GM21786 (cell line): ENCODE measurements at regions not wholly inside any gene's neighbourhood (a gene's known extent, or its start where the extent isn't known, plus 50 kb on each side); places are given as distances from the start of the nearest gene placed in this dataset.

Source experiments
- ATAC-seq: cut with Tn5 transposase; IDR thresholded peaks from one replicate; pipeline ENCODE4 v1.9.1; 2021; ENCODE audit not compliant: unreplicated experiment

GRCh38 chr11:33646629-33647028 lies 54.0 kb downstream of the C11orf91 start:
- ATAC-seq = no peak

GRCh38 chr11:33646168-33646567 lies 54.5 kb downstream of the C11orf91 start:
- no peak for ATAC-seq

GRCh38 chr11:33645686-33646085 lies 54.9 kb downstream of the C11orf91 start:
- no peak for ATAC-seq

DNA sequence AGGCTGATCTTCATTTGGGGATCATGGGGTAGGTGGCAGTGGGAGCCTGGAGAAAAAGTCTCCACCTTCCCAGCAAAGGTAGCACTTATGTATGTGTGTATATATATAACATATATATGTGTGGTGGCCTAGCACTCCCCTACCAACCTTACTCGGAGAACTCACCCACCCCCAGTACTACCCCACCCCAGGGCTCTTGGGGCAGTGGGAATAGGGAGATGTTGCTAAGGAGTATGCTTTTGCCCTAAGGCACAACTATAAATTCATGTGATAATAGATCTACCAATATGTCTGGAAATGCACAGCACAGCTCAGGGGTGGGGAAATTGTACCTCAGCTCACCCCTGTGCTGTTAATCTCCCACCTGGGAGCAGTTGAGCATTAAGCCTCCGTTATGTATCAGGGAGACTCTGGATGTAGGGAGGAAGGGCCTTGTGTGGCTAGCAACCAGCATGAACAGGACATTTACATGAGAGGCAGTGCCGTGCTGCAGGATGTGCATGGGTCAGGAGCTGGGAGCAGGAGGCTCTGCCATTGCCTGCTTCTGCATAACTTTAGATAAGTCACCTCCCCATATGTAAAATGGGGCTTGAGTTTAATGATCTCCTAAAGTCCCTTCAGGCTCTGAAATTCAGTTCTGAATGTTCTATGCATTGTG lies 57.3 kb downstream of the C11orf91 start:
- no peak for ATAC-seq

DNA sequence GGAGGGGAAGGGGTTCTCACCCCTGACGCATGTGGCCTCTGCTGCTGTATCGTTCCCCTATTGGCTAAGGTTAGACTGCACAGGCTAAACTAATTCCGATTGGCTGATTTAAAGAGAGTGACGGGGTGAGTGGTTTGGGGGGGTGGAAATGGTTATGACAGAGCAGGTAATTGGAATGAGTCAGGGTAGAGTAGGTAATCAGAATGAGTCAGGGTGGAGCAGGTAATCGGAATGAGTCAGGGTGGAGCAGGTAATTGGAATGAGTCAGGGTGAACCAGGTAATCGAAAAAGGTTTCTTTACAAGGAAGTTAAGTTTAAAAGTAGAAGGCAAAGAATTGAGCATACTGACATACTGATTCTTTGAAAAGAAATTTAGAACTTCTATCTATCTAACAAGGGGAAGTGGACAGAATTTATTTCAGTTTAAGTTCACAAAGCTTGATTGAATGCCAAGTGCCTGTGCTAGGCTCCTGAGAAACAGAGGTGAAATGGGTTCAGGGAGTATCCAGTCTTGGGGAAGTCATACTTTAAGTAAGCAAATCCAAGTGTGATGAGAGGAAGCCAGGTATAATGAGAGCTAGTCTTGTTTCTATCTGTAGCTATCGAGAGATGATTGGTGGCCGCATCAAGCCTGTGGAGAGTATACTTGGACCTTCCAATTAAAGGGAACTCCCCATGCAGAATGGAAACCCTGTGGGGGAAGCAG lies 58.0 kb downstream of the C11orf91 start:
- ATAC-seq = no peak

DNA sequence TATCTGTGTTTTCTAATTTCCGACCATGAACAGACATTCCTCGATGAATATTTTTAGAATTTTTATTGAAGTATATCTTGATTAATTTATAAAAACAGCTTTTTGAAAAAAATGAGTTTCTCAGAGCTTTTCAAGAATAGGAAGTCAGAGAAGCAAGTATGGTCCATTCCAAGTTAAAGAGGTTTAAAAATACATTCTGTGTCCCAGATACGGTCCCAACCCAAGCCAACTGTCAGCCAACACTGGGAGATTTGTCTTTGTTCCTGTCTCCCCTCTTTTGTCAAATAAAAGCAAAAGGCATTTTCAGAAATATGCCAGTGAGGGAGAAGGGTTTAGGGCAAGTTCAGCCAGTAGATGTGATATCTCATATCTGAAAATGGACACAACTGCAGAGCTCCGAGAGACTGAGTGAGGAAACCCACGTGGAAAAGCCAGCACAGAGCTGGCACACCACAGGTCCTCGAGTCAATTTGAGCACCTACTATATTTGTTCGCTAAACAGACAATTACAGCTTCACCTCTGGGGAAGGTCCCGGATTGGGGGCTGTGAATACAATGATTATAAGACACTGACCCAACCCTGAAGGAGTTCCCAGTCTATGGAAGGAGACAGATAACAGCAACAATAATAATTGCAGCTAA lies 59.8 kb downstream of the C11orf91 start:
- no peak for ATAC-seq

GRCh38 chr11:33638608-33639007 lies 62.0 kb downstream of the C11orf91 start:
- no peak for ATAC-seq

- ATAC-seq = no peak
Measured at GRCh38 chr11:33636104-33636503, 64.5 kb downstream of the C11orf91 start.

GRCh38 chr11:33635161-33635560 lies 65.5 kb downstream of the C11orf91 start:
- ATAC-seq = no peak

- no peak for ATAC-seq
Measured at GRCh38 chr11:33634291-33634834, 66.3 kb downstream of the C11orf91 start.

DNA sequence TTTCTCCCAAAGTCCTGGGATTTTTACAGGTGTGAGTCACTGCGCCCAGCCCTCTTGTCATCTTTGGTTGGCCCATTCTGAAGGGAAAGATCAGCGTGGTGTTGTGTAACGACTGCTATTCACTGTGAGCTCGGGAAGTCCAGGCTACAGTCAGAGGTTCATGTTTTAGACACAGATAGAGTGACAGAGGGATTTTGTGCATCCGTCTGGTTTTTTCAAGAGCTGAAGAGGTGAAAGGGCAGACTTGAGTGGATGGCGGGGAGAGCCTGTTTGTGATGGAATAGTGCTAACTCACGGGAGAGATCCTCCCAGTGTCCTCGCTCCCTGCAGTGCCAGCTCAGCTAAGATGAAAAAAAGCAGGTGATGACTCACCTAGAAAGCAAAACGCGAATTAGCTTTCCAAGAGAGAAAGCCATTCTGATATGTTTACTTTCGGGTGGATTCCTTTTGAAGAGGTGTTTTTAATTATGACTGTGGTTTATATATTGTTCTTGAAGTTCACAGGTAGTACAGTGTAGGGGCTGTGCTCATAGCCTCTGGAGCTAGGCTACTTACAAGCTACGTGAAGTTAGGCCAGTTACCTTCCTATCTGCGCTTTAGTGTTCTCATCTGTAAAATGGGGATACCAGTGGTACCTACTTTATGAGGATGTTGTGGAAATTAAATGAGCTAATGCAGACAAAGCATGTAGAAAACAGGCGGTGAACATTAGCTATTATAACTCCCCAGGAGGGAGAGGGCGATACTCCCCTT lies 67.2 kb downstream of the C11orf91 start:
- no peak for ATAC-seq

GRCh38 chr11:33631749-33632091 lies 68.9 kb downstream of the C11orf91 start:
- no peak for ATAC-seq

DNA sequence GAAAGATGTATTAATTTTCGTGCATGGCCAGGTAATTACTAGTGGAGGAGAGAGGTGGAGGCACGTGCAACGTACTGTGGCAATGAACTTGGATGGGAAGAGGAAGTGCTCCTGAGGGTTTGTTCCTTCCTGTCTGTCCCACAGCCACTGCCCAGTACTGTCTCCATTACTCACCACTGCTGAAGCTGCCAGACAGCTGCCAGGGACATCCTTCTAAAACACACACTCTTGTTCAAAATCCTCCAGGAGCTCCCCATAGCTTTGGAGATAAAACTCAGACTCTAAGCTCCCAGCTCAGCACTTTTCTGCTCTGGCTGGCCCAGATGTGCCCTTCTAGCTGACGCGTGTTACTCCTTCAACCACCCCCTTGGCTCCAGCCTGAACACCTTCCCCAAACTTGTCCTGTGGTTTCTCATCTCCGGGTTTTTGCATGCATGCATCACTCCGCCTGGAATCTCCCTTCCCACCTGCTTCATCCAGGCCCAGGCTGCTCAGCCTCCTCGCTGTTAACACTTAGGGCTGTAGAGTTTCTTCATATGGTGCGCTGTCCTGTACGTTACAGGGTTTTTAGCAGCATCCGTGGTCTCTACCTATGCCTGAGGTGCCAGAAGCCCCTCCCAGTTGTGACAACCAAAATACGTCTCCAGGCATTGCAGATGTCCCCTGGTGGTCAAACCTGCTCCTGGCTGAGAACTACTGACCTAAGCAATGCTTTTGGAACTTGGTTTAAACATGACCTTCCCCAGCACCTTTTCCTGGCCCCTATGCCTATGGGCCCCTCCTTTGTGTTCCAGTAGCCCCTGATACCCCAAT lies 69.5 kb downstream of the C11orf91 start:
- no peak for ATAC-seq

DNA sequence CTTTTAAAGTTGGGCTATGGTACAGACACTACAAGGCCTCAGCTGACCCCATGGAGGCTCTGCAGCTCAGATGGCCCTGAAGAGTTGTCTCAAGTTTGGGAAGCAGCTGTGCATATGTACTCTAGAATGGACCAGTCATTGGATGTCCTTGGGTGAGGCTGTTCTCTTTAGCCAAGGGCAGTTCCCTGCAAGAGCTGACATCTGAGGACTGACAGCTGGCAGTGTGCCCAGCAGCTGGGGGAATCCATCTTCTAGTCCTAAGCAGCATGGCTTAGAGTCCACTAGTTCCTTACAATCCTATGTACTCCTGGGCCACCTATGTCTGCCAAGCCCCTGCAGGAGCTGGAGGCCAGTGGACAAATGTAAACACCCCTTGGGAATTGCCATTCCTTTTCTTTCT lies 76.5 kb downstream of the C11orf91 start:
- ATAC-seq = no peak

DNA sequence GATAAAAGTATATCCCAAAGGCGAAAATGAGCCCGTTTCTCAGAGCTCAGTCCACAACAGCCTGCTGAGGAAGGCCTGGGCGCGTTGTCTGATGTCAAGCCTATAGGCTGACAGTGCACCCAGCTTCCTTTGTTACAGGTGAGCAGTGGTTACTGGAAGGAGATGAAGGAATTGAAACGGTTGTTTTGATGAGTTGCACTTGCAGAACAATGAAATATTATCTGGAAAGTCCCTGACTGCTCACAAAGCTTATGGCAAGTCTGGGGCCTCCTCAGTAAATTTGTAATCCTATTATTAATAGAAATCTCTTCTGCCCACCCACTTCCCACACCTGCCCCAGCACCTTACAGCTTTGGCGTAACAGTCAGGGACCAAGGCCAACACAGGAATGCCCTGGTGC lies 77.8 kb downstream of the C11orf91 start:
- no peak for ATAC-seq

DNA sequence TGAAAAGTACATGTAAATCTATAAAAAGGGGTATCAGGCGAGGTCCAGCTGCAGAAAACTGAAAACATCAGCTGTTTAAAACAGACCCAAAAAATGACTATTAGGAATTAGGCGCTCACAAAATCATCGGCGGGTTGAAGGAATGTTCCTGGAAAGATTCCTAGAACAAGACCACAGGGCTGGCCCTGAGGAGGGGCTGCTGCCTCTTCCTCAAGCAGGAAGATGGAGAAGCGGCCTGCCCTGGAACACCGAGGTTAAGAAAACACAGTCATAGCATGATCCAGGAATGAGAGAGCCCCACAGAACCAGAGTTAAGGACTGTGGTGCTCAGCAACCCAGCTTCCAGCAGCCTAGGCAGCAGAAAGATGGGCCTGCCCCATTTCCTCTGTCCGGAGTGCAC lies 78.4 kb downstream of the C11orf91 start:
- ATAC-seq = no peak

GRCh38 chr11:33620423-33621171 lies 80.0 kb downstream of the C11orf91 start:
- no peak for ATAC-seq

DNA sequence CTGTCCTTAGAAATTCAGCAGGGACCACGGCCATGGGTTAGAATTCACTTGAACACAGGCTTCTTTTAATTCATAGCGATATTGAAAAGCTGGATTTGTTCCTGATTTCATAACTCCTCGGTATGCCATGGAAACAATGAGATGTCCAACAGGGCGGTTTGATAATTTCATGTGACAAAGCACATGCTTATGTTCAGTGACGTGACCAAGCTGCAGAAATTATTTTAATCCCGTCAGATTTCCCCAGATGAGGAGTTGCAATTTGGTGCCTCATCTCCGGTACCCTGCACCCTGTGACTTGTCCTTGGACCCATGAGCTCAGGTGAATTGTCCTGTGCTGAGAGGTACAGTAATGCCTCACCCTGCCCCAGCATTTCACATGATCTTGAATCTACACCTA lies 81.7 kb downstream of the C11orf91 start:
- no peak for ATAC-seq

DNA sequence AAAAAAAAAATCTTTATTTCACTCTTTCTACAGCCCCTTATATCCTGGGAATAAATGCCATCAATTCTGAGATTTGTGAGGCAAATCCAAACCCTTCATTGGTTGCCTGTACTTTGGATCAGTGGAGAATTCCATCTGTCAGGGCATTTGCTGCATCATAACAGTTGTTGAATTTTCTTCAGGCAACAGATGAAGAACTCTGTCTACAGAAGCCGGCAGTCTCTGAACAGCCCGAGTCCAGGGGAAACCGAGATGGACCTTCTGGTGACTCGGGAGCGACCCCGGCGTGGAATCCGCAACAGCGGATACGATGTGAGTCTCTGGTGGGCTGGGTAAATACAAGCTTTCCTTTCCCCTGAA lies 82.3 kb downstream of the C11orf91 start:
- no peak for ATAC-seq
